ENCODE measurements at regions not wholly inside any gene's neighbourhood (a gene's known extent, or its start where the extent isn't known, plus 50 kb on each side); places are given as distances from the start of the nearest gene placed in this dataset.

DNA sequence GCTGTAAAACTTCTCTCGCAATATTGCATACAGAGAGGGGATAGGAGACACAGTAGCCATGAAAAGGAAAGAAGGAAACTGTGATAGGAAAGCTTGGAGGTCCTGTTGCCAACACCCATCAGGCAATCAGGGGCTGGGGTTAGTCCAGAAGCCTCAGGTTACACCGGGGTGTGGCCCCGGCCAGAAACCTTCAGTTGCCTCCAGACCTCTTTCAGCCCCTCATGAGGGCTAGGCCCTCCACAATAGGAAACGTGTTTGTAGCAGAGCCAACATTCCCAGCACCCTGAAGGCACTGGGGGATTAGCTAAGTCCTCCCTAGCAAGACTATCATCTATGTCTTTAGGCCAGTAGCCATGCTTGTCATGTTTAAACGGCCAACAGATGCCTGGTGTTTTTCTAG, 1048.0 kb upstream of the CNTN5 start:
- Histone ChIP-seq H2AFZ (ENCODE audit: insufficient read depth, low read depth, low read length, poor library complexity, severe bottlenecking) (no peak overlapping the region), H3K9me3 (ENCODE audit: control extremely low read depth in 1 of 3, control insufficient read depth in 2 of 3, insufficient read depth in 1 of 3, low read length in 2 of 3) (peaks cover 0 to 10% (median 6%) of the 10 kb centered on the region in 3 donors), H3K27me3 (replicated peaks in 1 of 4; ENCODE audit: control extremely low read depth in 1 of 4, control insufficient read depth in 3 of 4, insufficient read depth in 4 of 4, low read length in 3 of 4) (no peaks in the 10 kb centered on the region), H3K27ac (ENCODE audit: low read length in 2 of 2) (no peak overlapping the region), H3K4me2 (replicated peaks; ENCODE audit: low read depth, low read length, poor library complexity, severe bottlenecking) (no peak overlapping the region), H4K20me1 (ENCODE audit: control insufficient read depth, insufficient read depth, low read length, poor library complexity, severe bottlenecking) (no peaks in the 10 kb centered on the region), H3K4me3 (ENCODE audit: control extremely low read depth in 1 of 5, extremely low read depth in 1 of 5, insufficient read depth in 1 of 5, low read depth in 2 of 5, low read length in 4 of 5) (no peak overlapping the region), H3K79me2 (ENCODE audit: control insufficient read depth, insufficient read depth, low read length) (no peaks in the 10 kb centered on the region), H3K9ac (ENCODE audit: low read length) (no peak overlapping the region), H3K36me3 (replicated peaks in 1 of 2; ENCODE audit: control extremely low read depth in 1 of 2, control insufficient read depth in 1 of 2, extremely low read depth in 1 of 2, insufficient read depth in 2 of 2, low read length in 1 of 2) (no peaks in the 10 kb centered on the region), H3K4me1 (ENCODE audit: control insufficient read depth in 2 of 2, insufficient read depth in 2 of 2, low read length in 2 of 2) (no peaks in the 10 kb centered on the region)
- H3K27me3 Mint-ChIP-seq, result no peaks in the 10 kb centered on the region
- no peak overlapping the region for H3K27ac Mint-ChIP-seq
- intact Hi-C loops (cut with micrococcal nuclease), result no loop called here
- 100% methylated on average over 3 of the region's 5 CpGs for WGBS (ENCODE audit: insufficient coverage)
- no peak overlapping the region for H3K4me3 Mint-ChIP-seq
- TF ChIP-seq, protein P1, sequence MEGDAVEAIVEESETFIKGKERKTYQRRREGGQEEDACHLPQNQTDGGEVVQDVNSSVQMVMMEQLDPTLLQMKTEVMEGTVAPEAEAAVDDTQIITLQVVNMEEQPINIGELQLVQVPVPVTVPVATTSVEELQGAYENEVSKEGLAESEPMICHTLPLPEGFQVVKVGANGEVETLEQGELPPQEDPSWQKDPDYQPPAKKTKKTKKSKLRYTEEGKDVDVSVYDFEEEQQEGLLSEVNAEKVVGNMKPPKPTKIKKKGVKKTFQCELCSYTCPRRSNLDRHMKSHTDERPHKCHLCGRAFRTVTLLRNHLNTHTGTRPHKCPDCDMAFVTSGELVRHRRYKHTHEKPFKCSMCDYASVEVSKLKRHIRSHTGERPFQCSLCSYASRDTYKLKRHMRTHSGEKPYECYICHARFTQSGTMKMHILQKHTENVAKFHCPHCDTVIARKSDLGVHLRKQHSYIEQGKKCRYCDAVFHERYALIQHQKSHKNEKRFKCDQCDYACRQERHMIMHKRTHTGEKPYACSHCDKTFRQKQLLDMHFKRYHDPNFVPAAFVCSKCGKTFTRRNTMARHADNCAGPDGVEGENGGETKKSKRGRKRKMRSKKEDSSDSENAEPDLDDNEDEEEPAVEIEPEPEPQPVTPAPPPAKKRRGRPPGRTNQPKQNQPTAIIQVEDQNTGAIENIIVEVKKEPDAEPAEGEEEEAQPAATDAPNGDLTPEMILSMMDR (IDR thresholded peaks at IDR 0.05), result no peak
- TF ChIP-seq EZH2 (IDR thresholded peaks at IDR 0.05; ENCODE audit: borderline replicate concordance, insufficient read depth, low read depth, low read length, poor library complexity, severe bottlenecking), result no peak
- ChIA-PET CTCF (no interaction called here), POLR2A (no interaction called here)
- ATAC-seq (ENCODE audit: low read depth) (no peak), DNase-seq (no peak)
- no peaks in the 10 kb centered on the region for H3K9me3 Mint-ChIP-seq (ENCODE audit: insufficient read depth)
- no peaks in the 10 kb centered on the region for H3K4me1 Mint-ChIP-seq

- Histone ChIP-seq H3K4me2 (replicated peaks; ENCODE audit: low read depth, low read length, poor library complexity, severe bottlenecking) (no peak overlapping the region), H3K79me2 (ENCODE audit: control insufficient read depth, insufficient read depth, low read length) (no peaks in the 10 kb centered on the region), H4K20me1 (ENCODE audit: control insufficient read depth, insufficient read depth, low read length, poor library complexity, severe bottlenecking) (no peaks in the 10 kb centered on the region), H2AFZ (ENCODE audit: insufficient read depth, low read depth, low read length, poor library complexity, severe bottlenecking) (no peak overlapping the region), H3K4me1 (ENCODE audit: control insufficient read depth in 2 of 2, insufficient read depth in 2 of 2, low read length in 2 of 2) (no peaks in the 10 kb centered on the region), H3K27me3 (replicated peaks in 1 of 4; ENCODE audit: control extremely low read depth in 1 of 4, control insufficient read depth in 3 of 4, insufficient read depth in 4 of 4, low read length in 3 of 4) (no peaks in the 10 kb centered on the region), H3K36me3 (replicated peaks in 1 of 2; ENCODE audit: control extremely low read depth in 1 of 2, control insufficient read depth in 1 of 2, extremely low read depth in 1 of 2, insufficient read depth in 2 of 2, low read length in 1 of 2) (no peaks in the 10 kb centered on the region), H3K9me3 (ENCODE audit: control extremely low read depth in 1 of 3, control insufficient read depth in 2 of 3, insufficient read depth in 1 of 3, low read length in 2 of 3) (peaks cover 0 to 10% (median 6%) of the 10 kb centered on the region in 3 donors), H3K27ac (ENCODE audit: low read length in 2 of 2) (no peak overlapping the region), H3K9ac (ENCODE audit: low read length) (no peak overlapping the region), H3K4me3 (ENCODE audit: control extremely low read depth in 1 of 5, extremely low read depth in 1 of 5, insufficient read depth in 1 of 5, low read depth in 2 of 5, low read length in 4 of 5) (no peak overlapping the region)
- H3K4me1 Mint-ChIP-seq, result no peaks in the 10 kb centered on the region
- POLR2A ChIA-PET, result no interaction called here
- intact Hi-C loops (cut with micrococcal nuclease), result no loop called here
- no peaks in the 10 kb centered on the region for H3K27me3 Mint-ChIP-seq
- no peak for TF ChIP-seq EZH2 (IDR thresholded peaks at IDR 0.05; ENCODE audit: borderline replicate concordance, insufficient read depth, low read depth, low read length, poor library complexity, severe bottlenecking)
- TF ChIP-seq, protein P1 (IDR thresholded peaks at IDR 0.05), result no peak
- no peak overlapping the region for H3K4me3 Mint-ChIP-seq
- H3K9me3 Mint-ChIP-seq (ENCODE audit: insufficient read depth), result no peaks in the 10 kb centered on the region
- WGBS (ENCODE audit: insufficient coverage), result 100% methylated on average over 8 of the region's 10 CpGs
- ATAC-seq (ENCODE audit: low read depth) (no peak), DNase-seq (no peak)
- CTCF ChIA-PET, result no interaction called here
- H3K27ac Mint-ChIP-seq, result no peak overlapping the region
Observed at GRCh38 chr11:97973352-97973857, 1047.3 kb upstream of the CNTN5 start.
